ENCODE measurements at regions not wholly inside any gene's neighbourhood (a gene's known extent, or its start where the extent isn't known, plus 50 kb on each side); places are given as distances from the start of the nearest gene placed in this dataset.
"Not testable (repeated sequence)": the region's sequence is repeated elsewhere in the genome, so short reads cannot be mapped to it uniquely, and the experiment has no call there.

- DNase-seq: not testable (repeated sequence)
Observed at GRCh38 chr3:20370273-20371063, 184.5 kb upstream of the SGO1 start.

GRCh38 chr3:20361000-20361399 lies 175.0 kb upstream of the SGO1 start:
- no peak for DNase-seq

- no peak for DNase-seq
Observed at GRCh38 chr3:20353286-20353685, 167.3 kb upstream of the SGO1 start.

GRCh38 chr3:20352546-20353179 lies 166.7 kb upstream of the SGO1 start:
- no peak for DNase-seq

GRCh38 chr3:20350449-20350848 lies 164.4 kb upstream of the SGO1 start:
- no peak for DNase-seq

- DNase-seq: no peak
Observed at GRCh38 chr3:20346916-20347315, 160.9 kb upstream of the SGO1 start.

GRCh38 chr3:20346369-20346768 lies 160.4 kb upstream of the SGO1 start:
- DNase-seq: no peak

- no peak for DNase-seq
Observed at GRCh38 chr3:20344400-20344959, 158.5 kb upstream of the SGO1 start.

- no peak for DNase-seq
Observed at GRCh38 chr3:20343790-20344189, 157.8 kb upstream of the SGO1 start.

GRCh38 chr3:20340324-20340928 lies 154.4 kb upstream of the SGO1 start:
- DNase-seq: peak; percentile 30

- no peak for DNase-seq
Observed at GRCh38 chr3:20336572-20336971, 150.6 kb upstream of the SGO1 start.

- no peak for DNase-seq
Observed at GRCh38 chr3:20334842-20335241, 148.8 kb upstream of the SGO1 start.

- DNase-seq: no peak
Observed at GRCh38 chr3:20327889-20328288, 141.9 kb upstream of the SGO1 start.

- no peak for DNase-seq
Observed at GRCh38 chr3:20326541-20326940, 140.5 kb upstream of the SGO1 start.

GRCh38 chr3:20325563-20325962 lies 139.6 kb upstream of the SGO1 start:
- no peak for DNase-seq

GRCh38 chr3:20324664-20325478 lies 138.9 kb upstream of the SGO1 start:
- DNase-seq: no peak

- DNase-seq: no peak
Observed at GRCh38 chr3:20323307-20323927, 137.4 kb upstream of the SGO1 start.

- DNase-seq: no peak
Observed at GRCh38 chr3:20322085-20322484, 136.1 kb upstream of the SGO1 start.

GRCh38 chr3:20321391-20322047 lies 135.5 kb upstream of the SGO1 start:
- DNase-seq: no peak

GRCh38 chr3:20320489-20320888 lies 134.5 kb upstream of the SGO1 start:
- DNase-seq: no peak

GRCh38 chr3:20319551-20319950 lies 133.5 kb upstream of the SGO1 start:
- DNase-seq: no peak

- no peak for DNase-seq
Observed at GRCh38 chr3:20317616-20318015, 131.6 kb upstream of the SGO1 start.
